WTC11 (cell line): ENCODE measurements at regions not wholly inside any gene's neighbourhood (a gene's known extent, or its start where the extent isn't known, plus 50 kb on each side); places are given as distances from the start of the nearest gene placed in this dataset.
"Not testable (repeated sequence)": the region's sequence is repeated elsewhere in the genome, so short reads cannot be mapped to it uniquely, and the experiment has no call there.

Experiments
- ATAC-seq: fragments of 200-7000 bp; cut with Tn5 transposase; 2 replicates; pipeline ENCODE4 v1.10.0; 2021; ENCODE audit warnings: mild to moderate bottlenecking, moderate library complexity
- CTCF ChIA-PET: fragments of 300-600 bp; sonication (Branson Sonifier 250); formaldehyde crosslinking; loops from one replicate; lab custom pipeline; 2021; ENCODE audit warnings: antibody characterized with exemption; lab: Charles Lee
- POLR2A ChIA-PET: fragments of 350-600 bp; sonication (Branson Sonifier 250); formaldehyde crosslinking; loops from one replicate; lab custom pipeline; 2021; ENCODE audit warnings: antibody characterized with exemption; lab: Charles Lee
- DNase-seq: peaks from one replicate; pipeline ENCODE4 v3.0.0; 2021; ENCODE audit warnings: low spot score
- H3K27ac Mint-ChIP-seq: 2 replicates; pipeline ENCODE4 v1.8.0; 2021; ENCODE audit warnings: mixed read lengths
- H3K27me3 Mint-ChIP-seq: 2 replicates; pipeline ENCODE4 v1.8.0; 2021; ENCODE audit warnings: low read depth, mild to moderate bottlenecking, moderate library complexity, mixed read lengths
- H3K36me3 Mint-ChIP-seq: 2 replicates; pipeline ENCODE4 v1.8.0; 2021; ENCODE audit warnings: mixed read lengths
- H3K4me1 Mint-ChIP-seq: 2 replicates; pipeline ENCODE4 v1.8.0; 2022; ENCODE audit warnings: mixed read lengths
- H3K4me3 Mint-ChIP-seq: 2 replicates; pipeline ENCODE4 v1.8.0; 2021; ENCODE audit warnings: mild to moderate bottlenecking, moderate library complexity, mixed read lengths
- H3K9me3 Mint-ChIP-seq: 2 replicates; pipeline ENCODE4 v1.8.0; 2021; ENCODE audit warnings: mixed read lengths
- ELF4 ChIP-seq: sonication (generic); formaldehyde crosslinking; IDR thresholded peaks from 2 replicates; pipeline ENCODE4 v1.8.1; 2022; ENCODE audit warnings: low read depth, mild to moderate bottlenecking, moderate library complexity, missing genetic modification reagents
- EMX1 ChIP-seq: fragments of 250-450 bp; sonication (Bioruptor Pico); IDR thresholded peaks from 2 replicates; pipeline ENCODE4 v1.8.0; 2021; ENCODE audit warnings: mild to moderate bottlenecking
- ESRRA ChIP-seq: sonication (generic); formaldehyde crosslinking; IDR thresholded peaks from 2 replicates; pipeline ENCODE4 v1.8.1; 2022; ENCODE audit warnings: mild to moderate bottlenecking, missing genetic modification reagents, borderline replicate concordance
- IRF2 ChIP-seq: sonication (generic); formaldehyde crosslinking; IDR thresholded peaks from 2 replicates; pipeline ENCODE4 v1.8.0; 2022; ENCODE audit warnings: low read depth, missing genetic modification reagents, borderline replicate concordance
- JUN ChIP-seq: sonication (generic); formaldehyde crosslinking; IDR thresholded peaks from 2 replicates; pipeline ENCODE4 v1.8.0; 2023; ENCODE audit warnings: mild to moderate bottlenecking, missing genetic modification reagents
- NR1H2 ChIP-seq: sonication (generic); formaldehyde crosslinking; IDR thresholded peaks from 2 replicates; pipeline ENCODE4 v1.9.0; 2021; ENCODE audit warnings: mild to moderate bottlenecking, moderate library complexity, missing genetic modification reagents
- NR2C2 ChIP-seq: sonication (generic); formaldehyde crosslinking; IDR thresholded peaks from 2 replicates; pipeline ENCODE4 v1.8.0; 2022; ENCODE audit warnings: mild to moderate bottlenecking, missing genetic modification reagents
- RORB ChIP-seq: fragments of 250-450 bp; sonication (Bioruptor Pico); IDR thresholded peaks from 2 replicates; pipeline ENCODE4 v1.9.0; 2021; ENCODE audit warnings: mild to moderate bottlenecking
- SP1 ChIP-seq: sonication (generic); formaldehyde crosslinking; conservative IDR thresholded peaks from 2 replicates; pipeline ENCODE4 v1.8.1; 2022; ENCODE audit warnings: missing genetic modification reagents
- ZBTB21 ChIP-seq: sonication (generic); formaldehyde crosslinking; IDR thresholded peaks from 2 replicates; pipeline ENCODE4 v1.8.1; 2023; ENCODE audit warnings: mild to moderate bottlenecking, missing genetic modification reagents, borderline replicate concordance
- ZNF121 ChIP-seq: sonication (generic); formaldehyde crosslinking; IDR thresholded peaks from 2 replicates; pipeline ENCODE4 v1.8.0; 2023; ENCODE audit warnings: missing genetic modification reagents
- TF ChIP-seq, protein P1 (sequence below): sonication (generic); formaldehyde crosslinking; IDR thresholded peaks from 2 replicates; pipeline ENCODE4 v1.8.1; 2022; ENCODE audit warnings: low read depth, mild to moderate bottlenecking, moderate library complexity, missing genetic modification reagents, borderline replicate concordance
- TF ChIP-seq, protein P2 (sequence below): sonication (generic); formaldehyde crosslinking; IDR thresholded peaks from 2 replicates; pipeline ENCODE4 v1.8.0; 2023; ENCODE audit warnings: missing genetic modification reagents, mild to moderate bottlenecking, borderline replicate concordance
- TF ChIP-seq, protein P3 (sequence below): fragments of 250-450 bp; sonication (Bioruptor Pico); IDR thresholded peaks from 2 replicates; pipeline ENCODE4 v1.9.0; 2021; ENCODE audit warnings: mild to moderate bottlenecking, borderline replicate concordance
- TF ChIP-seq, protein P4 (sequence below): fragments of 200-600 bp; IDR thresholded peaks from 2 replicates; pipeline ENCODE4 v1.8.0; 2022; ENCODE audit warnings: antibody characterized with exemption
- TF ChIP-seq, protein P5 (sequence below): sonication (generic); formaldehyde crosslinking; IDR thresholded peaks from 2 replicates; pipeline ENCODE4 v1.8.1; 2022; ENCODE audit warnings: missing genetic modification reagents, borderline replicate concordance
- TF ChIP-seq, protein P6 (sequence below): sonication (generic); formaldehyde crosslinking; IDR thresholded peaks from 2 replicates; pipeline ENCODE4 v1.8.0; 2022; ENCODE audit warnings: mild to moderate bottlenecking, missing genetic modification reagents

DNA sequence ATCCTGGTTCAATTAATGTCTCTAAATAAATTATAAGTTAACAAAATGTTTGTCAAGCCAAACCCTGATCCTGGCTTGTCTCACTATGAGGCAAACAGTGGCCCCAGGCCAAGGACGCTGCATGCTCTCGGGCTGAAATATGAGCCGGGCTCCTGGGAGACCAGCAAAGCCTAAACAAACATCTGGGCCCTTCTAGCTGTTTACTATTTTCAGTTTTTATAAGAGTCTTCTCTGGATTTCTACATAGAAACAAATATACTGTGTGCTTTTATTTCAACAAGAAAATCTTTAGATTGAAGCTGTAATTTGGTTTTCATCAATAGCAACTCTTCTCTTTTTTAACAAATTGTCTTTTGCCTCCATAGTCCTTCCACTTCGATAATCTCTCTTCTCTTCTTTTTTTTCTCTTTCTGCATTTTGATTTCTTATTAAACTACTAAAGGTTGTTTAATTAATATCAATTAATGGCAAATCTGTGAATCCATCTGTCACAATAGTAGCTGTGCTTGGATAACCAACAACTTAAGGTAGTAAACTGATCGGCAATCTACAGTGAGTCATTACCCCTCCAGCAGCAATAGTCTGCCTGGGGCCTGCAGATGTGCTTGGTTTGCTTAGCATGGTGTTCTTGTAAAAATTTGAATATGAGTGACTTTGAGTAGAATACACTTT is 83.3 kb upstream of the DNAJC1 start (continued):
- TF ChIP-seq, protein P1, sequence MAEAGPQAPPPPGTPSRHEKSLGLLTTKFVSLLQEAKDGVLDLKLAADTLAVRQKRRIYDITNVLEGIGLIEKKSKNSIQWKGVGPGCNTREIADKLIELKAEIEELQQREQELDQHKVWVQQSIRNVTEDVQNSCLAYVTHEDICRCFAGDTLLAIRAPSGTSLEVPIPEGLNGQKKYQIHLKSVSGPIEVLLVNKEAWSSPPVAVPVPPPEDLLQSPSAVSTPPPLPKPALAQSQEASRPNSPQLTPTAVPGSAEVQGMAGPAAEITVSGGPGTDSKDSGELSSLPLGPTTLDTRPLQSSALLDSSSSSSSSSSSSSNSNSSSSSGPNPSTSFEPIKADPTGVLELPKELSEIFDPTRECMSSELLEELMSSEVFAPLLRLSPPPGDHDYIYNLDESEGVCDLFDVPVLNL = no peak

DNA sequence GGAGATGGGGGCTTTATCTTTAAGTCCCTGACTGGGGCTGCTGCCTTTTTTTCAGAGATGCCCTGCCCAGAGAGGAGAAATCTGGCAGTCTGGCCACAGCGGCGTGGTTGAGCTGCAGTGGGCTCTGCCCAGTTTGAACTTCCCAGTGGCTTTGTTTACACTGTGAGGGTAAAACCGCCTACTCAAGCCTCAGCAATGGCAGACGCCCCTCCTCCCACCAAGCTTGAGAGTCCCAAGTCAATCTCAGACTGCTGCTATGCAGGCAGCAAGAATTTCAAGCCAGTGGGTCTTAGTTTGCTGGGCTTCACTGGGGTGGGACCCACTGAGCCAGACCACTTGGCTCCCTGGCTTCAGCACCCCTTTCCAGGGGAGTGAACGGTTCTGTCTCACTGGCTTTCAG is 76.4 kb upstream of the DNAJC1 start:
- POLR2A ChIA-PET, H3K4me1 Mint-ChIP-seq, H3K36me3 Mint-ChIP-seq, H3K4me3 Mint-ChIP-seq, H3K27ac Mint-ChIP-seq, H3K27me3 Mint-ChIP-seq, DNase-seq: not testable (repeated sequence)
- peaks cover 11% of the 10 kb centered on the region for H3K9me3 Mint-ChIP-seq
- CTCF ChIA-PET = interaction anchor here (0.6 to 1.3 kb wide), 3 partner anchors 24 to 987 kb away, joined by 3 to 6 read pairs (median 4); partner anchors contain the start of gene DNAJC1
- ATAC-seq = peak; percentile 39

DNA sequence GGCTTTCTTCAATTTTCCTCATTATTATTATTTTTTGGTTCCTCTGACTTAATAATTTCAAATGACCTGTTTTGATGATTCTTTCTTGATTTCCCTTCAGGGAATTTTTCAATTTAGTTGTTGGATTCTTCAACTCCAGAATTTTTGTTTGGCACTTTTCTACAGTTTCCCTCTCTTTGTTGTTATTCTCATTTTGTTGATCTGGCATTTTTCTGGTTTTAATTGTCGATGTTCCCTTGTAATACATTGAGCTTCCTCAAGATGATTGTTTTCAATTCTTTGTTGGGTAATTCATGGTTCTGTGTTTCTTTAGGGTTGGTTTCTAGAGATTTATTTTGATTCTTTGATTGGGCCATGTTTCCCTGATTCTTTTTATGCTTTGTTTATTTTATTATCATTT is 67.8 kb upstream of the DNAJC1 start:
- POLR2A ChIA-PET = no interaction called here
- CTCF ChIA-PET = no interaction called here
- no peak for DNase-seq
- Mint-ChIP-seq H3K27me3 (no peaks in the 10 kb centered on the region), H3K9me3 (peaks cover 47% of the 10 kb centered on the region), H3K4me1 (no peaks in the 10 kb centered on the region), H3K4me3 (no peak overlapping the region), H3K36me3 (peaks cover 18% of the 10 kb centered on the region), H3K27ac (no peak overlapping the region)
- no peak for TF ChIP-seq ZBTB21
- no peak for TF ChIP-seq EMX1 (CRISPR knock-in tag)
- TF ChIP-seq IRF2 (CRISPR knock-in tag) = no peak
- no peak for TF ChIP-seq SP1 (CRISPR knock-in tag)
- no peak for TF ChIP-seq NR2C2 (CRISPR knock-in tag)
- TF ChIP-seq ELF4 (CRISPR knock-in tag) = no peak
- TF ChIP-seq, protein P2, sequence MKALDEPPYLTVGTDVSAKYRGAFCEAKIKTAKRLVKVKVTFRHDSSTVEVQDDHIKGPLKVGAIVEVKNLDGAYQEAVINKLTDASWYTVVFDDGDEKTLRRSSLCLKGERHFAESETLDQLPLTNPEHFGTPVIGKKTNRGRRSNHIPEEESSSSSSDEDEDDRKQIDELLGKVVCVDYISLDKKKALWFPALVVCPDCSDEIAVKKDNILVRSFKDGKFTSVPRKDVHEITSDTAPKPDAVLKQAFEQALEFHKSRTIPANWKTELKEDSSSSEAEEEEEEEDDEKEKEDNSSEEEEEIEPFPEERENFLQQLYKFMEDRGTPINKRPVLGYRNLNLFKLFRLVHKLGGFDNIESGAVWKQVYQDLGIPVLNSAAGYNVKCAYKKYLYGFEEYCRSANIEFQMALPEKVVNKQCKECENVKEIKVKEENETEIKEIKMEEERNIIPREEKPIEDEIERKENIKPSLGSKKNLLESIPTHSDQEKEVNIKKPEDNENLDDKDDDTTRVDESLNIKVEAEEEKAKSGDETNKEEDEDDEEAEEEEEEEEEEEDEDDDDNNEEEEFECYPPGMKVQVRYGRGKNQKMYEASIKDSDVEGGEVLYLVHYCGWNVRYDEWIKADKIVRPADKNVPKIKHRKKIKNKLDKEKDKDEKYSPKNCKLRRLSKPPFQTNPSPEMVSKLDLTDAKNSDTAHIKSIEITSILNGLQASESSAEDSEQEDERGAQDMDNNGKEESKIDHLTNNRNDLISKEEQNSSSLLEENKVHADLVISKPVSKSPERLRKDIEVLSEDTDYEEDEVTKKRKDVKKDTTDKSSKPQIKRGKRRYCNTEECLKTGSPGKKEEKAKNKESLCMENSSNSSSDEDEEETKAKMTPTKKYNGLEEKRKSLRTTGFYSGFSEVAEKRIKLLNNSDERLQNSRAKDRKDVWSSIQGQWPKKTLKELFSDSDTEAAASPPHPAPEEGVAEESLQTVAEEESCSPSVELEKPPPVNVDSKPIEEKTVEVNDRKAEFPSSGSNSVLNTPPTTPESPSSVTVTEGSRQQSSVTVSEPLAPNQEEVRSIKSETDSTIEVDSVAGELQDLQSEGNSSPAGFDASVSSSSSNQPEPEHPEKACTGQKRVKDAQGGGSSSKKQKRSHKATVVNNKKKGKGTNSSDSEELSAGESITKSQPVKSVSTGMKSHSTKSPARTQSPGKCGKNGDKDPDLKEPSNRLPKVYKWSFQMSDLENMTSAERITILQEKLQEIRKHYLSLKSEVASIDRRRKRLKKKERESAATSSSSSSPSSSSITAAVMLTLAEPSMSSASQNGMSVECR = no peak
- TF ChIP-seq, protein P3, sequence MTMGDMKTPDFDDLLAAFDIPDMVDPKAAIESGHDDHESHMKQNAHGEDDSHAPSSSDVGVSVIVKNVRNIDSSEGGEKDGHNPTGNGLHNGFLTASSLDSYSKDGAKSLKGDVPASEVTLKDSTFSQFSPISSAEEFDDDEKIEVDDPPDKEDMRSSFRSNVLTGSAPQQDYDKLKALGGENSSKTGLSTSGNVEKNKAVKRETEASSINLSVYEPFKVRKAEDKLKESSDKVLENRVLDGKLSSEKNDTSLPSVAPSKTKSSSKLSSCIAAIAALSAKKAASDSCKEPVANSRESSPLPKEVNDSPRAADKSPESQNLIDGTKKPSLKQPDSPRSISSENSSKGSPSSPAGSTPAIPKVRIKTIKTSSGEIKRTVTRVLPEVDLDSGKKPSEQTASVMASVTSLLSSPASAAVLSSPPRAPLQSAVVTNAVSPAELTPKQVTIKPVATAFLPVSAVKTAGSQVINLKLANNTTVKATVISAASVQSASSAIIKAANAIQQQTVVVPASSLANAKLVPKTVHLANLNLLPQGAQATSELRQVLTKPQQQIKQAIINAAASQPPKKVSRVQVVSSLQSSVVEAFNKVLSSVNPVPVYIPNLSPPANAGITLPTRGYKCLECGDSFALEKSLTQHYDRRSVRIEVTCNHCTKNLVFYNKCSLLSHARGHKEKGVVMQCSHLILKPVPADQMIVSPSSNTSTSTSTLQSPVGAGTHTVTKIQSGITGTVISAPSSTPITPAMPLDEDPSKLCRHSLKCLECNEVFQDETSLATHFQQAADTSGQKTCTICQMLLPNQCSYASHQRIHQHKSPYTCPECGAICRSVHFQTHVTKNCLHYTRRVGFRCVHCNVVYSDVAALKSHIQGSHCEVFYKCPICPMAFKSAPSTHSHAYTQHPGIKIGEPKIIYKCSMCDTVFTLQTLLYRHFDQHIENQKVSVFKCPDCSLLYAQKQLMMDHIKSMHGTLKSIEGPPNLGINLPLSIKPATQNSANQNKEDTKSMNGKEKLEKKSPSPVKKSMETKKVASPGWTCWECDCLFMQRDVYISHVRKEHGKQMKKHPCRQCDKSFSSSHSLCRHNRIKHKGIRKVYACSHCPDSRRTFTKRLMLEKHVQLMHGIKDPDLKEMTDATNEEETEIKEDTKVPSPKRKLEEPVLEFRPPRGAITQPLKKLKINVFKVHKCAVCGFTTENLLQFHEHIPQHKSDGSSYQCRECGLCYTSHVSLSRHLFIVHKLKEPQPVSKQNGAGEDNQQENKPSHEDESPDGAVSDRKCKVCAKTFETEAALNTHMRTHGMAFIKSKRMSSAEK (CRISPR knock-in tag) = no peak
- TF ChIP-seq JUN (CRISPR knock-in tag) = no peak
- no peak for TF ChIP-seq RORB (CRISPR knock-in tag)
- TF ChIP-seq, protein P4, sequence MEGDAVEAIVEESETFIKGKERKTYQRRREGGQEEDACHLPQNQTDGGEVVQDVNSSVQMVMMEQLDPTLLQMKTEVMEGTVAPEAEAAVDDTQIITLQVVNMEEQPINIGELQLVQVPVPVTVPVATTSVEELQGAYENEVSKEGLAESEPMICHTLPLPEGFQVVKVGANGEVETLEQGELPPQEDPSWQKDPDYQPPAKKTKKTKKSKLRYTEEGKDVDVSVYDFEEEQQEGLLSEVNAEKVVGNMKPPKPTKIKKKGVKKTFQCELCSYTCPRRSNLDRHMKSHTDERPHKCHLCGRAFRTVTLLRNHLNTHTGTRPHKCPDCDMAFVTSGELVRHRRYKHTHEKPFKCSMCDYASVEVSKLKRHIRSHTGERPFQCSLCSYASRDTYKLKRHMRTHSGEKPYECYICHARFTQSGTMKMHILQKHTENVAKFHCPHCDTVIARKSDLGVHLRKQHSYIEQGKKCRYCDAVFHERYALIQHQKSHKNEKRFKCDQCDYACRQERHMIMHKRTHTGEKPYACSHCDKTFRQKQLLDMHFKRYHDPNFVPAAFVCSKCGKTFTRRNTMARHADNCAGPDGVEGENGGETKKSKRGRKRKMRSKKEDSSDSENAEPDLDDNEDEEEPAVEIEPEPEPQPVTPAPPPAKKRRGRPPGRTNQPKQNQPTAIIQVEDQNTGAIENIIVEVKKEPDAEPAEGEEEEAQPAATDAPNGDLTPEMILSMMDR = no peak
- no peak for TF ChIP-seq NR1H2 (CRISPR knock-in tag)
- TF ChIP-seq, protein P1 = no peak
- TF ChIP-seq ESRRA (CRISPR knock-in tag) = no peak
- TF ChIP-seq, protein P5, sequence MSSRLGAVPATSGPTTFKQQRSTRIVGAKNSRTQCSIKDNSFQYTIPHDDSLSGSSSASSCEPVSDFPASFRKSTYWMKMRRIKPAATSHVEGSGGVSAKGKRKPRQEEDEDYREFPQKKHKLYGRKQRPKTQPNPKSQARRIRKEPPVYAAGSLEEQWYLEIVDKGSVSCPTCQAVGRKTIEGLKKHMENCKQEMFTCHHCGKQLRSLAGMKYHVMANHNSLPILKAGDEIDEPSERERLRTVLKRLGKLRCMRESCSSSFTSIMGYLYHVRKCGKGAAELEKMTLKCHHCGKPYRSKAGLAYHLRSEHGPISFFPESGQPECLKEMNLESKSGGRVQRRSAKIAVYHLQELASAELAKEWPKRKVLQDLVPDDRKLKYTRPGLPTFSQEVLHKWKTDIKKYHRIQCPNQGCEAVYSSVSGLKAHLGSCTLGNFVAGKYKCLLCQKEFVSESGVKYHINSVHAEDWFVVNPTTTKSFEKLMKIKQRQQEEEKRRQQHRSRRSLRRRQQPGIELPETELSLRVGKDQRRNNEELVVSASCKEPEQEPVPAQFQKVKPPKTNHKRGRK (CRISPR knock-in tag) = no peak
- TF ChIP-seq ZNF121 (CRISPR knock-in tag) = no peak
- TF ChIP-seq, protein P6, sequence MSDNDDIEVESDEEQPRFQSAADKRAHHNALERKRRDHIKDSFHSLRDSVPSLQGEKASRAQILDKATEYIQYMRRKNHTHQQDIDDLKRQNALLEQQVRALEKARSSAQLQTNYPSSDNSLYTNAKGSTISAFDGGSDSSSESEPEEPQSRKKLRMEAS (CRISPR knock-in tag) = no peak
- ATAC-seq = no peak
